ENCODE measurements at regions not wholly inside any gene's neighbourhood (a gene's known extent, or its start where the extent isn't known, plus 50 kb on each side); places are given as distances from the start of the nearest gene placed in this dataset.
"Not testable (repeated sequence)": the region's sequence is repeated elsewhere in the genome, so short reads cannot be mapped to it uniquely, and the experiment has no call there.

- peak in 2 of 5 donors; percentile 16 to 25 for DNase-seq
Measured at GRCh38 chr1:148679050-148679786, 69.4 kb upstream of the NUDT4B start.

- not testable (repeated sequence) for DNase-seq
Measured at GRCh38 chr1:148679787-148680326, 68.7 kb upstream of the NUDT4B start.

- DNase-seq: not testable (repeated sequence)
Measured at GRCh38 chr1:148686735-148687134, 61.8 kb upstream of the NUDT4B start.

GRCh38 chr1:148687376-148687775, 61.2 kb upstream of the NUDT4B start:
- DNase-seq: not testable (repeated sequence)
